Mesothelial cell of epicardium (in vitro differentiated cells): ENCODE measurements at regions not wholly inside any gene's neighbourhood (a gene's known extent, or its start where the extent isn't known, plus 50 kb on each side); places are given as distances from the start of the nearest gene placed in this dataset.

Experiments
- DNase-seq, 2 experiments: peaks; one replicate each; pipeline ENCODE4 v3.0.0; 2021; ENCODE audit warnings: low spot score in 2 of 2; ENCODE audit not compliant: unreplicated experiment in 2 of 2
- H3K27ac Mint-ChIP-seq: 2 replicates; pipeline ENCODE4 v1.8.0; 2021; ENCODE audit warnings: mixed read lengths
- H3K27me3 Mint-ChIP-seq: 2 replicates; pipeline ENCODE4 v1.8.0; 2021; ENCODE audit warnings: low read depth, mixed read lengths
- H3K36me3 Mint-ChIP-seq: 2 replicates; pipeline ENCODE4 v1.8.0; 2021; ENCODE audit warnings: mixed read lengths
- H3K4me1 Mint-ChIP-seq: 2 replicates; pipeline ENCODE4 v1.8.0; 2021; ENCODE audit warnings: mixed read lengths
- H3K4me3 Mint-ChIP-seq: 2 replicates; pipeline ENCODE4 v1.8.0; 2021; ENCODE audit warnings: mild to moderate bottlenecking, moderate library complexity, mixed read lengths
- H3K9me3 Mint-ChIP-seq: 2 replicates; pipeline ENCODE4 v1.8.0; 2021; ENCODE audit warnings: mixed read lengths
- CTCF ChIP-seq: fragments of 200-600 bp; sonication (generic); IDR thresholded peaks from one replicate; pipeline ENCODE4 v1.5.0; 2021; ENCODE audit warnings: antibody characterized with exemption; ENCODE audit not compliant: unreplicated experiment

- Mint-ChIP-seq H3K9me3 (no peaks in the 10 kb centered on the region), H3K36me3 (no peaks in the 10 kb centered on the region), H3K27me3 (no peaks in the 10 kb centered on the region), H3K27ac (no peak overlapping the region), H3K4me3 (no peak overlapping the region), H3K4me1 (no peaks in the 10 kb centered on the region)
- TF ChIP-seq CTCF: no peak
- DNase-seq: no peak
Measured at GRCh38 chr4:169881769-169882168, 124.0 kb upstream of the HPF1 start.

- peaks cover 7% of the 10 kb centered on the region for H3K9me3 Mint-ChIP-seq
- H3K27me3 Mint-ChIP-seq: peaks cover 3% of the 10 kb centered on the region
- H3K27ac Mint-ChIP-seq: no peak overlapping the region
- no peak for TF ChIP-seq CTCF
- no peaks in the 10 kb centered on the region for H3K4me1 Mint-ChIP-seq
- no peak overlapping the region for H3K4me3 Mint-ChIP-seq
- no peak for DNase-seq
- H3K36me3 Mint-ChIP-seq: no peaks in the 10 kb centered on the region
Measured at GRCh38 chr4:169870507-169870906, 112.8 kb upstream of the HPF1 start.

- Mint-ChIP-seq H3K27me3 (peaks cover 3% of the 10 kb centered on the region), H3K36me3 (no peaks in the 10 kb centered on the region), H3K27ac (no peak overlapping the region), H3K4me1 (no peaks in the 10 kb centered on the region), H3K9me3 (no peaks in the 10 kb centered on the region), H3K4me3 (no peak overlapping the region)
- no peak for DNase-seq
- TF ChIP-seq CTCF: no peak
Measured at GRCh38 chr4:169869490-169869889, 111.7 kb upstream of the HPF1 start.

- no peak overlapping the region for H3K27ac Mint-ChIP-seq
- no peaks in the 10 kb centered on the region for H3K36me3 Mint-ChIP-seq
- no peak for TF ChIP-seq CTCF
- H3K27me3 Mint-ChIP-seq: no peaks in the 10 kb centered on the region
- H3K4me1 Mint-ChIP-seq: no peaks in the 10 kb centered on the region
- H3K9me3 Mint-ChIP-seq: peaks cover 3% of the 10 kb centered on the region
- no peak overlapping the region for H3K4me3 Mint-ChIP-seq
- DNase-seq: no peak
Measured at GRCh38 chr4:169861593-169861992, 103.8 kb upstream of the HPF1 start.

- Mint-ChIP-seq H3K27ac (no peak overlapping the region), H3K36me3 (no peaks in the 10 kb centered on the region), H3K4me3 (no peak overlapping the region), H3K9me3 (peaks cover 9% of the 10 kb centered on the region), H3K27me3 (no peaks in the 10 kb centered on the region), H3K4me1 (no peaks in the 10 kb centered on the region)
- TF ChIP-seq CTCF: no peak
- DNase-seq: no peak
Measured at GRCh38 chr4:169859366-169860216, 101.8 kb upstream of the HPF1 start.
